SU-DHL-6 (cell line): ENCODE measurements at regions not wholly inside any gene's neighbourhood (a gene's known extent, or its start where the extent isn't known, plus 50 kb on each side); places are given as distances from the start of the nearest gene placed in this dataset.

Experiments used
- H2AFZ ChIP-seq: fragments of 200-600 bp; sonication (generic); 2 replicates; pipeline ENCODE4 v1.6.1; 2014; ENCODE audit warnings: low read depth, mild to moderate bottlenecking, moderate library complexity, mixed read lengths, antibody characterized with exemption, low read length; ENCODE audit not compliant: severe bottlenecking
- H3F3A ChIP-seq: fragments of 200-600 bp; shearing (Covaris generic); 2 replicates; pipeline ENCODE4 v1.6.0; 2016; ENCODE audit warnings: antibody characterized with exemption, mild to moderate bottlenecking; ENCODE audit not compliant: insufficient read depth
- H3K27ac ChIP-seq: fragments of 200-600 bp; sonication (generic); 2 replicates; pipeline ENCODE4 v1.5.1; 2016; ENCODE audit warnings: low read depth, mild to moderate bottlenecking, low read length, moderate library complexity, mixed read lengths
- H3K27me3 ChIP-seq: fragments of 200-600 bp; sonication (generic), shearing (Covaris generic); 2 replicates; pipeline ENCODE4 v1.6.0; 2014; ENCODE audit warnings: mild to moderate bottlenecking, low read length
- H3K36me3 ChIP-seq: fragments of 200-600 bp; sonication (generic); 2 replicates; pipeline ENCODE4 v1.6.1; 2014; ENCODE audit warnings: mild to moderate bottlenecking, low read length, mixed read lengths
- H3K4me2 ChIP-seq: fragments of 300-600, 200-600 bp; shearing (Covaris generic), sonication (generic); 2 replicates; pipeline ENCODE4 v1.6.0; 2014; ENCODE audit warnings: low read length, low read depth, mild to moderate bottlenecking; ENCODE audit not compliant: poor library complexity, severe bottlenecking
- H3K4me3 ChIP-seq: fragments of 200-600 bp; sonication (generic); 2 replicates; pipeline ENCODE4 v1.5.1; 2014; ENCODE audit warnings: antibody characterized with exemption, low read length, mild to moderate bottlenecking, mixed read lengths; ENCODE audit not compliant: insufficient read depth, poor library complexity, severe bottlenecking
- H3K79me2 ChIP-seq: fragments of 200-600 bp; sonication (generic); 2 replicates; pipeline ENCODE4 v1.6.1; 2014; ENCODE audit warnings: mild to moderate bottlenecking, low read length, moderate library complexity; ENCODE audit not compliant: insufficient read depth
- H3K9ac ChIP-seq: fragments of 200-600 bp; sonication (generic); 2 replicates; pipeline ENCODE4 v1.7.0; 2014; ENCODE audit warnings: mild to moderate bottlenecking, low read length
- H3K9me2 ChIP-seq: fragments of 200-600 bp; sonication (generic); replicated peaks from 2 replicates; pipeline ENCODE4 v1.6.1; 2014; ENCODE audit warnings: low read length; ENCODE audit not compliant: insufficient read depth
- H3K9me3 ChIP-seq: fragments of 200-600 bp; sonication (generic); 2 replicates; pipeline ENCODE4 v1.6.1; 2014; ENCODE audit warnings: low read length, mixed read lengths; ENCODE audit not compliant: insufficient read depth
- H4K20me1 ChIP-seq: fragments of 200-600 bp; sonication (generic); 2 replicates; pipeline ENCODE4 v1.6.1; 2014; ENCODE audit warnings: low read depth, mild to moderate bottlenecking, antibody characterized with exemption, low read length, moderate library complexity, mixed read lengths
- CTCF ChIP-seq: fragments of 200-600 bp; sonication (generic); IDR thresholded peaks from one replicate; pipeline ENCODE4 v1.5.1; 2017; ENCODE audit warnings: antibody characterized with exemption, mild to moderate bottlenecking, low read length, moderate library complexity; ENCODE audit not compliant: insufficient read depth, poor library complexity, severe bottlenecking
- EZH2phosphoT487 ChIP-seq: fragments of 200-600 bp; sonication (generic), shearing (Covaris generic); conservative IDR thresholded peaks from 2 replicates; pipeline ENCODE4 v1.6.1; 2018; ENCODE audit warnings: mild to moderate bottlenecking, antibody characterized with exemption, low read length, moderate library complexity, mixed read lengths

- Histone ChIP-seq H3K27me3 (no peaks in the 10 kb centered on the region), H3K27ac (no peak overlapping the region), H3F3A (no peaks in the 10 kb centered on the region), H3K4me3 (no peak overlapping the region), H3K9me2 (no peaks in the 10 kb centered on the region), H3K79me2 (no peaks in the 10 kb centered on the region), H3K36me3 (no peaks in the 10 kb centered on the region), H3K9me3 (no peaks in the 10 kb centered on the region), H4K20me1 (no peaks in the 10 kb centered on the region), H3K9ac (no peak overlapping the region), H2AFZ (no peak overlapping the region), H3K4me2 (no peak overlapping the region)
- TF ChIP-seq EZH2phosphoT487 (no peak), CTCF (no peak)
These were observed 133.5 kb upstream of the MAP3K7 start for GRCh38 chr6:90720404-90720803.

- Histone ChIP-seq H3K4me3 (no peak overlapping the region), H3K9ac (no peak overlapping the region), H3K36me3 (no peaks in the 10 kb centered on the region), H3K27ac (no peak overlapping the region), H4K20me1 (no peaks in the 10 kb centered on the region), H3K4me2 (no peak overlapping the region), H3K79me2 (no peaks in the 10 kb centered on the region), H3K9me2 (no peaks in the 10 kb centered on the region), H3K27me3 (no peaks in the 10 kb centered on the region), H3K9me3 (no peaks in the 10 kb centered on the region), H2AFZ (no peak overlapping the region), H3F3A (no peaks in the 10 kb centered on the region)
- no peak for TF ChIP-seq CTCF
- TF ChIP-seq EZH2phosphoT487 = no peak
These were observed 132.7 kb upstream of the MAP3K7 start for GRCh38 chr6:90719321-90720195.

GRCh38 chr6:90716376-90716775, 129.5 kb upstream of the MAP3K7 start:
- no peak overlapping the region for H3K4me3 ChIP-seq
- TF ChIP-seq CTCF (no peak), EZH2phosphoT487 (no peak)
- no peak overlapping the region for H3K9ac ChIP-seq
- H3K9me2 ChIP-seq = no peaks in the 10 kb centered on the region
- H3K79me2 ChIP-seq = no peaks in the 10 kb centered on the region
- no peaks in the 10 kb centered on the region for H3K36me3 ChIP-seq
- no peaks in the 10 kb centered on the region for H3F3A ChIP-seq
- no peak overlapping the region for H3K4me2 ChIP-seq
- no peaks in the 10 kb centered on the region for H4K20me1 ChIP-seq
- no peaks in the 10 kb centered on the region for H3K9me3 ChIP-seq
- H3K27me3 ChIP-seq = no peaks in the 10 kb centered on the region
- H3K27ac ChIP-seq = no peak overlapping the region
- H2AFZ ChIP-seq = no peak overlapping the region
